ENCODE measurements at regions not wholly inside any gene's neighbourhood (a gene's known extent, or its start where the extent isn't known, plus 50 kb on each side); places are given as distances from the start of the nearest gene placed in this dataset.

DNA sequence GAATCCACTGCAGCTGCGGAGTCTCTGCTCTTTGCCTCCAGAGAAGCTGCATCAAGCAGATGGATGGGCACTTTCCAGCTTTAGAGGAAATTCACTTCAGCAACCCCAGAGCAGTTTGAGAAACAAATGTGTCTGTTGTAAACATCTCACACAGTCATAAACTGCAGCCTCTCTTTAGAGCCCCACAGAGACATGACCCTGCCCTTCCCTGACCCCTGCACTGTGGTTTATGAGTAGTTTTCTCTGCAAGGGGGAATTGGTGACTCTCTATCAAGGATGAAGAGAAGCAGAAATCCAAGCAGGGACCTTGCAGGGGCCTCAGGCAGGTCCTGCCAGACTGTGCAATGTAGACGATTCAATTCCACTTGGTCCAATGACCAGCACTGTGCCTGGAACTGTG lies 160.2 kb downstream of the SH2D4B start:
- H4K91ac ChIP-seq (ENCODE audit: insufficient read depth, low read depth, low read length): no peak overlapping the region
- no peak overlapping the region for H3K9ac ChIP-seq (ENCODE audit: low read depth, low read length)
- H2AK9ac ChIP-seq (replicated peaks; ENCODE audit: low read depth, low read length, poor library complexity): no peak overlapping the region
- H2BK5ac ChIP-seq (ENCODE audit: low read depth, low read length, poor library complexity, severe bottlenecking): no peak overlapping the region
- no peak overlapping the region for H3K14ac ChIP-seq (replicated peaks; ENCODE audit: low read depth, low read length)
- no peak overlapping the region for H4K5ac ChIP-seq (ENCODE audit: low read depth, low read length)
- no peak overlapping the region for H2BK15ac ChIP-seq (ENCODE audit: low read depth, low read length)
- no peak overlapping the region for H2BK120ac ChIP-seq (ENCODE audit: low read depth, low read length)
- H3K9me3 ChIP-seq (ENCODE audit: control insufficient read depth, insufficient read depth, low read length): no peaks in the 10 kb centered on the region
- H3K9me1 ChIP-seq (ENCODE audit: insufficient read depth, low read length): no peaks in the 10 kb centered on the region
- no peak overlapping the region for H3K18ac ChIP-seq (ENCODE audit: low read depth, low read length)
- no peak overlapping the region for H3K56ac ChIP-seq (ENCODE audit: extremely low read depth, insufficient read depth, low read length)
- no peaks in the 10 kb centered on the region for H3K79me1 ChIP-seq (ENCODE audit: low read depth in 1 of 2, low read length in 2 of 2)
- CTCF ChIA-PET: no interaction called here
- ATAC-seq (ENCODE audit: low read depth) (no peak), DNase-seq (no peak)
- POLR2A ChIA-PET (ENCODE audit: unreplicated experiment): no interaction called here
- H4K8ac ChIP-seq (ENCODE audit: low read depth in 2 of 2, low read length in 2 of 2): no peak overlapping the region
- H3K36me3 ChIP-seq (ENCODE audit: control insufficient read depth, insufficient read depth, low read length): no peaks in the 10 kb centered on the region
- intact Hi-C loops (cut with micrococcal nuclease): loop anchor here (2.0 kb wide), 1 partner anchor 253 kb away; no protein-coding TSS in a partner anchor
- H3K27me3 ChIP-seq (ENCODE audit: control insufficient read depth, insufficient read depth, low read length): no peaks in the 10 kb centered on the region
- H2AK5ac ChIP-seq (ENCODE audit: low read depth, low read length): no peak overlapping the region
- no peaks in the 10 kb centered on the region for H3K4me1 ChIP-seq (ENCODE audit: control insufficient read depth, insufficient read depth, low read length)
- TF ChIP-seq ELK1 (IDR thresholded peaks at IDR 0.05; ENCODE audit: borderline replicate concordance, low read depth, low read length): no peak
- TF ChIP-seq MAFK (IDR thresholded peaks at IDR 0.05; ENCODE audit: low read depth, low read length): no peak
- no peak overlapping the region for H3K4me3 ChIP-seq (ENCODE audit: insufficient read depth, low read depth, low read length)
- dilution Hi-C loops (cut with HindIII; ENCODE audit: low sequenced_read_pairs, unreplicated experiment): no loop called here
- no peak overlapping the region for H2AFZ ChIP-seq (replicated peaks; ENCODE audit: low read length, poor library complexity)
- H3K23ac ChIP-seq (ENCODE audit: low read depth, low read length): no peak overlapping the region
- in situ Hi-C loops (cut with MboI; ENCODE audit: low sequenced_read_pairs): no loop called here
- H4K20me1 ChIP-seq (ENCODE audit: insufficient read depth, low read length): no peaks in the 10 kb centered on the region
- no peak overlapping the region for H3K27ac ChIP-seq (ENCODE audit: insufficient read depth, low read length)
- H3K4me2 ChIP-seq (ENCODE audit: low read depth, low read length): no peak overlapping the region
- no peak overlapping the region for H3K4ac ChIP-seq (ENCODE audit: low read depth, low read length)
- H2BK20ac ChIP-seq (ENCODE audit: low read depth, low read length): no peak overlapping the region
- 25% methylated on average over 1 of the region's 2 CpGs; no CpG with 5 or more reads in 1 of the 2 experiments for WGBS, 2 experiments (ENCODE audit: extremely low coverage in 2 of 2, insufficient read length in 1 of 2)
- no TSS peak for BruUV-seq (replicated peaks)

All from IMR-90 (cell line).